T-helper 1 cell treated with Interleukin-12 subunit alpha and Interleukin-12 subunit beta and Interleukin-4 antibody, amounts not matched to agents 30 μg/mL and 1 μg/mL, for 36 hours (primary cell): ENCODE measurements at regions not wholly inside any gene's neighbourhood (a gene's known extent, or its start where the extent isn't known, plus 50 kb on each side); places are given as distances from the start of the nearest gene placed in this dataset.

Experiments
- H3K27ac Mint-ChIP-seq: one replicate; pipeline ENCODE4 v1.8.0; 2021; ENCODE audit warnings: mild to moderate bottlenecking, mixed read lengths
- H3K27me3 Mint-ChIP-seq: one replicate; pipeline ENCODE4 v1.8.0; 2021; ENCODE audit warnings: low read depth, mixed read lengths
- H3K36me3 Mint-ChIP-seq: one replicate; pipeline ENCODE4 v1.8.0; 2021; ENCODE audit warnings: low read depth, mixed read lengths
- H3K4me1 Mint-ChIP-seq: one replicate; pipeline ENCODE4 v1.8.0; 2021; ENCODE audit warnings: low read depth, mixed read lengths
- H3K4me3 Mint-ChIP-seq: one replicate; pipeline ENCODE4 v1.8.0; 2021; ENCODE audit warnings: mild to moderate bottlenecking, moderate library complexity, mixed read lengths
- H3K9me3 Mint-ChIP-seq: one replicate; pipeline ENCODE4 v1.8.0; 2021; ENCODE audit warnings: mixed read lengths

DNA sequence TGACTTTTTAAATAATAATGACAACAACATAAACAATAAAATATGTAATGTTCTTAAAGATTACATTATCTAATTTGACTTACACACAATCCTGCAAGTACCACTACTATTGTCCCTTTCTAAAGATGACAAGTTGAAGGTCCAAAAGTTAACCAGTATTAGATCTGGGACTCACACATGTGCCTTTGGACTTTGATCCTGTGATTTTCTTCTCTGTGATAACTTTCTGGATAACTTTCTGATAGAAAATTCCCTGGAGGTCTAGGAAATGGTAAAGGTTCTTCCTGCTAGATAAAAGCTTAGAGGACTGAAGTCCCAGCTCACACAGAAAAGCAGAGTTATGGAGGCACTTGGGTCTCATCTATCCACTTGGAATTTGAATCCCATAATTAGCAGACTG lies 311.9 kb upstream of the KLHL29 start:
- no peaks in the 10 kb centered on the region for H3K9me3 Mint-ChIP-seq
- no peak overlapping the region for H3K27ac Mint-ChIP-seq
- H3K4me1 Mint-ChIP-seq = no peaks in the 10 kb centered on the region

DNA sequence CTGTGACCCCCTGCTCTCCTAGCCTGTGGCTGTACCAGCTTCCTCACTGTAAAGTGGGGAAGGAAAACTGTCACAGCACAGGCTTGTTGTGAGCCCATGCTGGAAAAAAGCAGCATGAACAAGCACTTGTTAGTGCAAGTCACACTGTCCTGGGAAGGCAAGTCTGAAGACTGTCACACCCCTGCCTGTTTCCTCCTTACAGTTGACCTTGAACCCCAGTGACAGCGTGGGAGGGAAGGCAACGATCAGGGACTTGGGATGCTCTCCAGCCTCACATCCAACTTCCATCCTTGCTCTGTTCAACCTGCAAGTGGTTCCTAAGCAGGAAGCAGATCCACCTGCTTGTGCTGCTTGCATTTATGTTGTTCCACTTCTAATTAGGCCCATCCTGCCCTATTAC lies 311.3 kb upstream of the KLHL29 start:
- Mint-ChIP-seq H3K9me3 (no peaks in the 10 kb centered on the region), H3K27me3 (no peaks in the 10 kb centered on the region), H3K27ac (no peak overlapping the region), H3K4me3 (no peak overlapping the region), H3K4me1 (no peaks in the 10 kb centered on the region), H3K36me3 (no peaks in the 10 kb centered on the region)

More for the DNA sequence above, 311.9 kb upstream of the KLHL29 start:
- Mint-ChIP-seq H3K4me3 (no peak overlapping the region), H3K36me3 (no peaks in the 10 kb centered on the region), H3K27me3 (no peaks in the 10 kb centered on the region)

DNA sequence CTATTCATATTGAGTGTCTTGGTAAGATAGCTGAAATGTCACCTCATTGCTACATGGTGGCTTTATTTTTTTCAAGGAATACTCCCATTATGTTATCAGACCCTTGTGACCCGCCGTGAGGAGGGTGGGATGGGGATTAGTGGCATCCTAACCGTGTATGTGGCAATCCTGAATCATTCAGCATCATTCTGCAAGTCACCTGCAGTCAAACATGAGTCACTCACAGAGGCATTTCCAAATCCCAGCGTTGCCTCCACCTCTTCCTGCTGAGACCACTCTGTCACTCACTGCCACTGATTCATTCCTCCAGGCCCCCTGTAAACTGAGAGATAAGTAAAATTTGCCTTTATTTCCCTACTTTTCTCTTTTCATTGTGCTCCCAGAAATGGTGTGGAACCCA lies 307.4 kb upstream of the KLHL29 start:
- no peaks in the 10 kb centered on the region for H3K27me3 Mint-ChIP-seq
- no peaks in the 10 kb centered on the region for H3K4me1 Mint-ChIP-seq
- H3K36me3 Mint-ChIP-seq = no peaks in the 10 kb centered on the region
- H3K9me3 Mint-ChIP-seq = no peaks in the 10 kb centered on the region
- H3K27ac Mint-ChIP-seq = no peak overlapping the region
- no peak overlapping the region for H3K4me3 Mint-ChIP-seq

DNA sequence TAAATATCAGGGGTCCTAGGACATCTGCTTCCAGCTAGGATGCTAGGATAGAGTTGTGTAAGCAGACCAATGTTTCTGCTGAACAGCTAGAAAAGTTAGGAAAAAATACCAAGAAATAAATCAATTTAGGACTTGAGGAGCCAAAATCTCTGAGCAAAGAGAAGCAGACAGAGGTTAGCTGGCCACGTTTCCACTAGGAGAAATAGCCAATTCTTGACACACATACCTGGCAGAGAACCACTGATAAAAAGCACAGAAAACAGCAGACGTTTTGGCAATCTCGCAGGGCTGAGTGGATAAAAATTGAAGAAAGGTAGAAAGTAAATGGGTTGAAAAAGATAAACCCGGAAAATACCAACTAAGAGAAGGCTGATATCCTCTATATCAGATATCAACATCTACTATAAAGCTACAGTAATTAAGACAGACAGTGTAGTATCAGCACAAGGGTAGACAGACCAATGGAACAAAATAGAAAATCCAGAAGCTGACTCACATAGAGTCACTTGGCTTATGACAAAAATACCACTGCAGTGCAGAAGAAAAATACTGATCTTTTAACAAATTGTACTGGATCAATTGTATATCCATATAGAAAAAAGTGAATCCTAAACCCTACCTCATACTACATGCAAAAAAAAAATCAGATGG lies 306.1 kb upstream of the KLHL29 start:
- Mint-ChIP-seq H3K27me3 (no peaks in the 10 kb centered on the region), H3K36me3 (no peaks in the 10 kb centered on the region), H3K4me3 (no peak overlapping the region), H3K27ac (no peak overlapping the region), H3K4me1 (no peaks in the 10 kb centered on the region), H3K9me3 (no peaks in the 10 kb centered on the region)

DNA sequence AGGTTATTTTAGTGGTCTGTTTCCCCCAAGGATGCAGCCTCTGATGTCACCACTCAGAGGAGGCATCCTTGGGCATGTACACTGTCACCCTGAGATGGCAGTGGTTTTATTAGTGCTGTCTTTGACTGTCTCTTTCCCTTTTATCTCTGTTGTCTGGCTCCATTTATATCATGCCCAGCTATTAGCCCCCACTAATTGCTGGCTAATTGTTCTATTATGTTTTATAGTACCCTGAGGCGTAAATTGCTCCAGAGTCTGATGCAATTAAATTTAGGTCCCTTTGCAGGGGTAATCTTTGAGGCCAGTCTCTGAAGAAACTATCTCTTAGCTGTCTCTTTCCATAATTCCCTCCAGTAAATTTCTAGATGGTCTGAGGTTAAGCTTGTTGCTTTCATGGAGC lies 301.0 kb upstream of the KLHL29 start:
- Mint-ChIP-seq H3K4me3 (no peak overlapping the region), H3K27ac (no peak overlapping the region), H3K4me1 (no peaks in the 10 kb centered on the region), H3K36me3 (no peaks in the 10 kb centered on the region), H3K27me3 (no peaks in the 10 kb centered on the region), H3K9me3 (no peaks in the 10 kb centered on the region)

DNA sequence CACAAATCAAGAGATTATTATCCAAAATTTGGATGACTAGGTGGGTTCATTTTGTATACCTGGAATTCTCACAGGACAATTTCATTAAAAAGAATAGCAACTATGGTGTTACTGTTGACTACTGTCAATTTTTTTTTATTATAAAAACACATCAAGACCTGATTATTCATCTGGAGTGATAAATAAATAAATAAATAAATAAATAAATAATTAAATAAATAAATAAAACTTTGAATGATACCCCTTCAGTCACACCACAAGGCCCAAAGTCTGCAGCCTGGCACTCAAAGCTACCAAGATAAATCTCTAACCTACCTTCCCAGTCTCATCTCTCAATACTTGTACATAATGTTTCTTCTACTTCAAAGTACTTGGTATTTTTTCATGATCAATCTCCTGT lies 294.0 kb upstream of the KLHL29 start:
- no peaks in the 10 kb centered on the region for H3K36me3 Mint-ChIP-seq
- no peaks in the 10 kb centered on the region for H3K27me3 Mint-ChIP-seq
- no peaks in the 10 kb centered on the region for H3K4me1 Mint-ChIP-seq
- H3K27ac Mint-ChIP-seq = no peak overlapping the region
- H3K9me3 Mint-ChIP-seq = no peaks in the 10 kb centered on the region
- H3K4me3 Mint-ChIP-seq = no peak overlapping the region

DNA sequence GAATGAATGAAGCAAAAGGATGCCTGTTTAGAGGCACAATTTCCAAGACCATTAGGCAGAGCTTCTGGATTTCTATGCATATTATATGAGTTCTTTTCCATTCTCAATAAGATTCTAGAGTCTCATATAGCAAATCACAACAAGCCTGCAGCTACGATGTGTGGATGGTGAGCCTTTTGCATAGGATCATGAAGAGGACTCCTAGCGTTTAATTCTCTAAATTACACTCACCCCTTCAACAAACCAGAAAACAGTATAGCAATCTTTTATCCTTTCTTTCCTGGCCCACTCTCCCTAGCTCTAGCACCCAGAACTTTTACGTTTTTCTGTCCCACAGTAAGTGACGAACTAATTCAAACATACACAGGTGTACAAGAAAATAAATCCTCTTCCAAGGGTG lies 293.1 kb upstream of the KLHL29 start:
- no peaks in the 10 kb centered on the region for H3K9me3 Mint-ChIP-seq
- no peaks in the 10 kb centered on the region for H3K27me3 Mint-ChIP-seq
- H3K4me3 Mint-ChIP-seq = no peak overlapping the region
- H3K36me3 Mint-ChIP-seq = no peaks in the 10 kb centered on the region
- H3K4me1 Mint-ChIP-seq = no peaks in the 10 kb centered on the region
- H3K27ac Mint-ChIP-seq = no peak overlapping the region

DNA sequence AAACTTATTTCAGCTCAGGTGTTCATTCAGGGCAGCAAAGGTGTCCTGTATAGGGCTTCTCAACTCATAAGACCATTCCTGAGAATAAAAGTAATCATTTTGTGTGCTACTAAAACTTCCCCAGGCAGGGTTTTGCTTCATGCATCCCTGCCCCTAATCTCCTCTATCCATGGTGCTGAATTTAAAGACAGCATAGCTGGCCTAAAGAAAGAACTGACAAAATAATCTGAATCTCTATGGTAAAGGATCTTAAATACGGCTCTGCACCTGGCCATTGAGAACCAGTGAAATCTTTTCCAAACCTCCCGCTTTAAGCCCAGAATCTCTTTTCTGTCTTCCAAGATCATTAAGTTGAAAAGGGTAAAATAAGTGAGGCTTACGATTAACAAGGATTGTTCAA lies 292.1 kb upstream of the KLHL29 start:
- Mint-ChIP-seq H3K27me3 (no peaks in the 10 kb centered on the region), H3K9me3 (no peaks in the 10 kb centered on the region), H3K4me3 (no peak overlapping the region), H3K36me3 (no peaks in the 10 kb centered on the region), H3K4me1 (no peaks in the 10 kb centered on the region), H3K27ac (no peak overlapping the region)

DNA sequence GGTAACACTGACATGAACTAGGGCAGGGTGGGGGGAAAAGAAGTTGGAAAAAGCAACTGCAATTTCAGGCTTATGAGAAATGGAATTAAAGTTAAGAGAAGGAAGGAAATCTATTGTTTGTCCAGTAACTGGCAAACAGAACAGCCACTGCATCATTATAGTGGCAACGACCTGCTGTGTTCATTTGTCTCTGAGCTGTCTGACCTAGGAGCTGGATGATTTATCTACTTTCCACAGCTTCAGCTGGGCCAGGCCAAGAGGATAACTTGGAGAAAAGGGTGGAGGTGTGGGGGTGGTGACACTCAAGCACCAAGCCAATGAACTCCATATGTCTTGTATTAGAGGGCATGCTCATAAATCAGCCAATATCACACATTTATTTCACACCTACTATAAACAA lies 291.5 kb upstream of the KLHL29 start:
- Mint-ChIP-seq H3K27ac (no peak overlapping the region), H3K27me3 (no peaks in the 10 kb centered on the region), H3K4me3 (no peak overlapping the region), H3K36me3 (no peaks in the 10 kb centered on the region), H3K9me3 (no peaks in the 10 kb centered on the region), H3K4me1 (no peaks in the 10 kb centered on the region)

DNA sequence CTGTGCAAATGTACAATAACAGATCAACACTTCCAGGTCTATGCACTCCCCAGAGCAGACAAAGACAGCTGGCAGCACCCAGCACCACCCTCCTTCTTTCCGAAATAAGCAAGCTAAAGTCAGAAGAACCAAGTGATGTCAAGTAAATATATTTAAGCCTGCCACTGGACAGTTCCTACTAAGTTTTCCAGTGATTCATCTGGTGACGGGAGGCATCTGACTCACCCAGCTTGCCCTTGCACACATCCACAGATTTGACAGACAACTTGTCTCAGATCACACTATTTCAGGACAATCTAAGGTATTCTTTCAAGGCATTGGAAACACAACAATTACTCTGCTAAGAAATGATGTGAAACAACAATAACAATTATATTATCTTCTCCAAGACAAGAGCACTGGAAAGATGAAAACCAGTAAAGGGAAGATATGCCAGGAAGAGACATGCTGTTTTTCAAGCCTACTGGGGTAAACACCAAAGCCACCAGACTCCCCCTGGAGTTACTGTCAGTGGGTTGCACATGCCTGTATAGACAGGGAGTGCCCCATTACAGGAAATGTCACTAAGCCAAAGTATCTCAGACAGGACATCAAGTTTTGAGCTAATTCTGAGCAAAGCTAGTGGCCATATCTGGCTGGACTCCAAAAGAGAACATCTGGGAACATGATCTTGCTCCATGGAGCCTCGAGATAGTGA lies 287.9 kb upstream of the KLHL29 start:
- Mint-ChIP-seq H3K36me3 (no peaks in the 10 kb centered on the region), H3K4me3 (no peak overlapping the region)

DNA sequence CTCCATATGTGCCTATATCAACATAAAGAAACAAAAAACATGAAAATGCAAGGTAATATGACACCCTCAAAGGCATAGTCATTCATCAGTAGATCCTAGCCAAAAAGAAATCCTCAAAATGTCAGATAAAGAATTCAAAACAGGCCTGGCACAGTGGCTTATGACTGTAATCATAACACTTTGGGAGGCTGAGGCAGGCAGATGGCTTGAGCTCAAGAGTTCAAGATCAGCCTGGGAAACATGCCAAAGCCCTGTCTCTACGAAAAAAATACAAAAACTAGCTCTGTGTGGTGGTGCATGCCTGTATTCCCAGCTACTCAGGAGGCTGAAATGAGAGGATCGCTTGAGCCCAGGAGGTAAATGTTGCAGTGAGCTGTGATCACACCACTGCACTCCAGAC lies 284.6 kb upstream of the KLHL29 start:
- Mint-ChIP-seq H3K4me3 (no peak overlapping the region), H3K27me3 (no peaks in the 10 kb centered on the region), H3K9me3 (peaks cover 4% of the 10 kb centered on the region), H3K27ac (no peak overlapping the region), H3K36me3 (no peaks in the 10 kb centered on the region), H3K4me1 (no peaks in the 10 kb centered on the region)

More for the DNA sequence above, 287.9 kb upstream of the KLHL29 start:
- H3K4me1 Mint-ChIP-seq = no peaks in the 10 kb centered on the region
- no peak overlapping the region for H3K27ac Mint-ChIP-seq
- H3K27me3 Mint-ChIP-seq = no peaks in the 10 kb centered on the region
- H3K9me3 Mint-ChIP-seq = peaks cover 4% of the 10 kb centered on the region

DNA sequence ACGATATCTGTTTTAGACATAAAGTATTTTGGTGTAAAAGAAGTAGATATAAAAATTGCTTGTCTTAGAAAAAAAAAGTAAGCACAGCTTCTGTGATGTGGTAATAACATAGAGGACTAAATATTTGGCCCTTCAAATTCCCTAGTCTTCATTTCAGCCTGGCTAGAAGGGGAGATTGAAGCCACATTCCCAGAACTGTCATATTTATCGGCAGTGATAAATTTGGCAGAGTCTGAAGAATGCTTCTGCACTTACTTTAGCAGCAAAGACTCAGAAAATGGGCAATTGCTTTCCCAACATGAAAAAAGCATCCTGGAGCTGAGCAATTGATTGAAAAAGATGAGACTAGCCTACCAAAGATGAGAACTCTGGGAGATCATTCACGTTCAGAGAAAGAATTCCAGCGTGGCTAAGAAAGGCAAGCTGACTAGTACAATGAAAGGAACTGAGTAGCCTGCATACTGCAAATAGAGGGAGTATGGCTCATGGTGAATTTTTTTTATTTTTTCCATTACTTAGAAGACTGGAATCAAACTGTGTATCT lies 278.7 kb upstream of the KLHL29 start:
- no peaks in the 10 kb centered on the region for H3K9me3 Mint-ChIP-seq
- H3K27ac Mint-ChIP-seq = no peak overlapping the region
- no peaks in the 10 kb centered on the region for H3K4me1 Mint-ChIP-seq
- no peaks in the 10 kb centered on the region for H3K27me3 Mint-ChIP-seq
- H3K4me3 Mint-ChIP-seq = no peak overlapping the region
- H3K36me3 Mint-ChIP-seq = no peaks in the 10 kb centered on the region

DNA sequence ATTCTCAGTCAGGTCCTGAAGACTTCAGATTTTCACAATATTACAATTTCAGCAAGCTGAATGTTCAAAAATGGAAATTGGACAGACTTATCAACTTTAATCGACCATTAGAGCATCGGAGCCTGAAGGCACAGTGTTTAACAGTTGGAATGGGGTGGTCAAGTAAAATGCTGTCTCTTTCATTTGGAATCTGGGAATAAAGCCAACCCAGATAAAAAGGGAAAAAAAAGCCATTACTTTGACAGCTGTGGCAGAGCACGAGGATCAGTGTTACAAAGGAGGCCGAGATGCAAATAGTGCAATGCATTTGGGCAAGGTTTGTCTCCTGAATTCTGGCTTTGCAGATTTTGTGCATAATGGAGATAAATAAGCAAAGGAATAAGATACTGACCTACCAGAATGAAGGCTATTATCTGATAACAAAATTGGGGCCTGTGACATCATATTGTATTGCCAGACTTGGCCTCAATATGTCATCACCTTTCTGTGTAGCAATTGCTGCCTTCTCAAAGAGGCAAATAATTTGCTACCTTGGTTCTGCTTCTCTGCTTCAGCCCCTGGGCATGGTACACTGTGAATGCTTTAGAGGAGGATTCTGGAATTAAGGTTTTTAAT lies 277.5 kb upstream of the KLHL29 start:
- H3K4me3 Mint-ChIP-seq = no peak overlapping the region

DNA sequence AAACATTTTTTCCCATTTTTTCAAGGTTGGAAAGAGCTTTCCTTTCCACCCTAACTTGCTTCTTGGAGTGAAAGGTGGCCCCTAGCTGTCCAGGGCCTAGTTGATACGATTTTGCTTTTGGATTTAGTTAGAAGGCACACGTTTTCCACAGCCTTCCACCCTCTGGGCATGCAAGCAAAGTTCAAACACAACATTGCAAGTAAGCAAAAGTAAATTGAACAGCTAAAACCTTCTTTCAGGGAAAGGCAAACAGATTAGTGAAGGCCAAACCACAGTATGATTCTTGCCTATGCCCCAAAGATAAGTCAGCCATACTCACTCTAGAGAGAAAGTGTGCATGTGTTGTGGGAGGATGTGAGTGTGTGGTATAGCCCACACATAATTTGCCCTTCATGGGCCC lies 273.7 kb upstream of the KLHL29 start:
- Mint-ChIP-seq H3K4me1 (no peaks in the 10 kb centered on the region), H3K27me3 (no peaks in the 10 kb centered on the region), H3K9me3 (peaks cover 3% of the 10 kb centered on the region), H3K4me3 (no peak overlapping the region), H3K27ac (no peak overlapping the region), H3K36me3 (no peaks in the 10 kb centered on the region)

More for the DNA sequence above, 277.5 kb upstream of the KLHL29 start:
- H3K9me3 Mint-ChIP-seq = peaks cover 3% of the 10 kb centered on the region
- H3K27ac Mint-ChIP-seq = no peak overlapping the region
- no peaks in the 10 kb centered on the region for H3K4me1 Mint-ChIP-seq
- no peaks in the 10 kb centered on the region for H3K36me3 Mint-ChIP-seq
- H3K27me3 Mint-ChIP-seq = no peaks in the 10 kb centered on the region

DNA sequence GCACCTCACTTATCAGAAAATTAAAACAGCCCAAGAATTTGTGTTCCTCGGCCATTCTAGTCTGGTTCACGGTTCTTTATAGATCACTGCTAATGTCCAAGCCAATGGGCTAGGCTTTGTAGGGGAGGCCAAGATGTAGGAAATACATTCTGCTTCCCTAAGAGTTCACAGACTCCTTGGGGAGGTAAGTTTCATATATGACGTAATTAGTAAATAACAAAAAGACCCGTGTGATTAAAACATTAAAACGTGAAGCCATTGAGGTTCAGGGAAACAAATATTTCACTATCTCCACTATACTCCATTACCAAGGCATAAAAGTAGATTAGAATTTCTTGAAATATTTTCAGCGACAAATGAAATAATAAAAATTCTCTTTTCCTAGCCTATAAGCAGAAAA lies 272.5 kb upstream of the KLHL29 start:
- Mint-ChIP-seq H3K36me3 (no peaks in the 10 kb centered on the region), H3K9me3 (peaks cover 3% of the 10 kb centered on the region), H3K27me3 (no peaks in the 10 kb centered on the region), H3K4me3 (no peak overlapping the region), H3K27ac (no peak overlapping the region), H3K4me1 (no peaks in the 10 kb centered on the region)
